ENCODE measurements at regions not wholly inside any gene's neighbourhood (a gene's known extent, or its start where the extent isn't known, plus 50 kb on each side); places are given as distances from the start of the nearest gene placed in this dataset.

DNA sequence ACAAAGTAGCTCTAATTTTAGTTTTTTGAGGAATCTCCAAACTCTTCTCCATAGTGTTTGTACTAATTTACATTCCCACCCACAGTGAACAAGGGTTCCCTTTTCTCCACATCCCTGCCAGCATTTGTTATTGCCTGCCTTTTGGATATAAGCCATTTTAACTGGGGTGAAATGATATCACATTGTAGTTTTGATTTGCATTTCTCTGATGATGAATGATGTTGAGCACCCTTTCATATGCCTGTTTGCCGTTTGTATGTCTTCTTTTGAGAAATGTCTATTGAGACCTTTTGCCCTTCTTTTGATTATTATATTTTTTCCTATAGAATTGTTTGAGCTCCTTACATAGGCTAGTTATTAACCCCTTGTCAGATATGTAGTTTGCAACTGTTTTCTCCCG lies 239.9 kb upstream of the TPM1 start:
- DNase-seq (ENCODE audit: low read depth): no peak

- no peak for DNase-seq (ENCODE audit: low read depth)
These were observed 238.6 kb upstream of the TPM1 start for GRCh38 chr15:62803856-62804400.

- DNase-seq (ENCODE audit: low read depth): no peak
These were observed 237.0 kb upstream of the TPM1 start for GRCh38 chr15:62805502-62805901.

DNA sequence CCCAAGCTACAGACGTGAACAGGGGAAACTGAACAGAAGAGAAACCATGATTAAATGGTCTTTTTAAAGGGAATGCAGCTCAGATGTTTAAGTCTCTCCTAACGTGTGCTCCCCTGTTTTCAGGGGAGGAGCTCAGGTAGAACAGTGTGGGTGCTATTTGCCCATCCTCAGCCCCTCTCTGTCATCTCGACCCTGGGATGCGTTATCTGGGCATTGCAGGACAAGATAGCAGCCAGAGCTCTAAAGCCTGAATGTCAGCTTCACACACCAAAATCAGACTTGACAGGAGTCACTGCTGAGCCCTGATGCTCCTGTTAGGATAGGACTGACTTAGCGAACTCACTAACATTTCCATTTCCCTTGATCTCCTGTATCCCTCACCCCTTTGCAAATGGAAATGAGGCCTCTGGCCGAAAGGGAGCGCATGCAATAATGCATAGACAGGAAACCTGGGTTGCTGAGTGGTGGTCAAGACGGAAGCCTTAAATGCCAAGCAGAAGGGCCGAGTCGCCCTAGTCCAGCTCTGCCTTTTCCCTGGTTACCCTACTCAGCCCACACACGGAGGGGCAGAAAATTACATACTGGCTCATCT lies 234.9 kb upstream of the TPM1 start:
- DNase-seq (ENCODE audit: low read depth): no peak

- peak; percentile 32 for DNase-seq (ENCODE audit: low read depth)
These were observed 233.2 kb upstream of the TPM1 start for GRCh38 chr15:62809115-62809967.

GRCh38 chr15:62809968-62810260 lies 232.6 kb upstream of the TPM1 start:
- no peak for DNase-seq (ENCODE audit: low read depth)

DNA sequence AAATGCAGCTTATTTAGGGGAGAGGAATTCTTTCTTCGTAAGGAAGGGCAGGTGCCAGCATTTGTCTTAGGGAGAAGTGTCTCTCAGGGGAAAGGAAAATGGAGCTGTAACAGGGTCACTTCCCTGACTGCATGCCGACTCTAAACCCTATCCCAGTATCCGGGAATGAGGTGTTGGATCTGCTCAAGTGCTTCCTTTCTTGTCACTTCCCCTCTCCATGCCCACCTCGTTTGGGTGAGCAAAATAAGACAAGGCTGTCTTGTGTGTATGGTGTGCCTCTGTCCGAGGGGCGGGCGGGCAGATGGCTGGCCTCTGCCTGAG lies 230.1 kb upstream of the TPM1 start:
- no peak for DNase-seq (ENCODE audit: low read depth)

- no peak for DNase-seq (ENCODE audit: low read depth)
These were observed 226.0 kb upstream of the TPM1 start for GRCh38 chr15:62816342-62817069.

- peak; percentile 11 for DNase-seq (ENCODE audit: low read depth)
These were observed 223.9 kb upstream of the TPM1 start for GRCh38 chr15:62818691-62819090.

DNA sequence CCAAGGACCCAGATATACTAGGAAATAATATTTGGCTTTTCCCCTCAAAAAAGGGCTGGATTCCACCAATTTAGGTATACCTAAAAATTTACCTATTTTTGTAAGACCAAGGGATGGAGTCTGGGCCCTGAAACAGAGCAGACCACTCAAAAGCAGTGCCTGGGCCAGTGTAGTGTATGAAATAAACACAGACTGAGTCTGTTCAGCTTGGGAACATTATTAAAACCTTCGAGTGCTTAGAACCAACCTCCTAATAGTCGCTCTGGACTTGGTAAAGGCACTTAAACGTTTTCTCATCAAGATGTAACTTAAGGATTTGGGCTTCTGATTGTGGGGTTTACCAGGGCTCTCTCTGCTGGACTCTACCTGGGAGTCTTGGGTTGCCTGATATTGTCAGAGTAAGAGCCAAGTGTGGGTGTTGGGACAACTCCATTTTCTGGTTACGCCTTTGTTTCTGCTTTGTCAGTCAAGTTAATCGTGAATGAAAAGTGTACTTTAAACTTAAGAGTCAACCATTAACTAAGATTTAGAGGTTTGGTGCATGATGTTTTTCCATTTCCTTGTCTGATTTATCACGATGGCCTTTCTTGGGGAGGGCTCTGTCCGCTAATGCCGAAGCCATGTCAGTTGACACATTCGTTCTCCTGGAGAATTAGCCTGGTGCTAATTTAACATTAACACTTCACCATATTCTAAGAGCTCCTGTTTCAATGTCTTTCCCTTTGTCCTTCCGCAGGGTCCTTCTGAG lies 221.0 kb upstream of the TPM1 start:
- no peak for DNase-seq (ENCODE audit: low read depth)

DNA sequence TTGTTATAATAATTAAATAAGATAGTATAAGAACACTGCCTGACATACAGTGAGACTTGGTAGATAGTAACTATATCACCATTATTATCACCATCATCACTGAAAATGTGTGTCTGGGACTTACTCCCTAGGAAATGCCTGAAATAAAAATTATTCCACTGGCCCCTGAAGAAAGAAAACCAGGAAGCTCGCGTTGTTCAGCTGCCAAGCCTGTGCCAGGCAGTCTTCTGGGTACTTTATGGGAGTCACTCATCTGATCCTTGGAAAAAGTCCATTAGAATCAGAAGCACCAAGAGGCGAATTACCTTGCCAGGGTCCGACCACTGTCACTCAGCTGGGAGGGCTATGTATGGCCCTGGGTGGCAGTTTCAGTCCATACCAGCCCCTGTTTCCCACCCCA lies 220.3 kb upstream of the TPM1 start:
- DNase-seq (ENCODE audit: low read depth): no peak

DNA sequence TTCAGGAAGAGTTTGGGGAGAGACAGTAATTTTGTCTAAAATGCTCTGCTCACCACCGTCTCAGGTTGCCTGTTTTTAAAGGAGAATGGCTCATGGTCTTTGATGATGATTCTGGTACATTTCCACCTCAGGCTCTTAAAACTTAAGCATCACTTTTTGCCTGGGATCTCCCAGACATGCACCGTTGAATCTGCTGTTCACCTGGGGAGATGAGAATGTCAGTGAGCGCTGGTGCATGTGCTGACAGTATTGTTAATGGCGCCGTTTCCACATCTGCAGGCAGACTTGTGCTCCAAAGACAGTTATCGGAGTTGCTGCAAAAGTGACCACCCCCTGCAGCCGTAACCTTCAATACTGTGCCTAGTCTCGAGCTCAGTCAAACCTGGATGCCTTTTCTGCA lies 219.0 kb upstream of the TPM1 start:
- DNase-seq (ENCODE audit: low read depth): no peak

DNA sequence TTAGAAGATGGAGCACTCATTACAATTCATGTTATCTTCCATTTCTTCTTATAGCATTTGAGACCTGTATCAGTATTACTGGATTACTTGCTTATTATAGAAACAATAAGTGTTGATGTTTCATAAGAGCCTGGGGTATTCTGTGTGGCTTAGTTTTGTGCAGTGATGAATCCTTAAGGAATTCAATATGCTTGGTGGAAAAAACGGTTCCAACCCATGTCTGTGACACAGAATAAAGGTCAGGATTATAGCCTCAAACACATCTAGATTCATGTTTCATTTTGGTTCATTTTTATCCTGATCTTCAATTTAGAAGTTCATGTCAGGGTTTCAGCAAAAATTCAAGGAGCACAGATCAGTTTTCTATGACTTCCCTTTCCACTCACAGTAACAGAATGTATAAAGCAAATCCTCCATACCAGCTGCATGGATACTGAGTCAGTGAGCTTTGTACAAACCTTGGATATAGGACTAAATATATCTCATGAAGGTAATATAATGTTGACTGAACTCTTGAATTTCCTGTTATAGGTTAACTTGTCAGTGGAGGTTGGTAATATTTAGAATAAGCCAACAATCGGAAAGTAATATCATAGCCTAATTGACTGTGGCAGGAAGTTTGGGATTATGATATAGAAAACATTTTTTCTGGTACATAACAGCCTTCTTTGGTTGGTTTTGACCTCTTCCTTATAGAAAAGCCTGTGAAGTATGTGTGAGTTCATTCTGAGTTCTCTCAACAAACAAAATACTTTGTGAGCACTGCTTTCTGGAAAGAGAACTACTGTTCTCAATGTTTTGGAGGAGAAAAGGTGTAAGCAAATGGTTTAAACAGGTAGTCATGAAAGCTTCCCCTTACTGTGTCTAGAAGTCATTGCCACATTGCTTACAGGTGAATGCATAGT lies 218.2 kb upstream of the TPM1 start:
- peak; percentile 53 for DNase-seq (ENCODE audit: low read depth)

GRCh38 chr15:62825191-62825590 lies 217.4 kb upstream of the TPM1 start:
- no peak for DNase-seq (ENCODE audit: low read depth)

DNA sequence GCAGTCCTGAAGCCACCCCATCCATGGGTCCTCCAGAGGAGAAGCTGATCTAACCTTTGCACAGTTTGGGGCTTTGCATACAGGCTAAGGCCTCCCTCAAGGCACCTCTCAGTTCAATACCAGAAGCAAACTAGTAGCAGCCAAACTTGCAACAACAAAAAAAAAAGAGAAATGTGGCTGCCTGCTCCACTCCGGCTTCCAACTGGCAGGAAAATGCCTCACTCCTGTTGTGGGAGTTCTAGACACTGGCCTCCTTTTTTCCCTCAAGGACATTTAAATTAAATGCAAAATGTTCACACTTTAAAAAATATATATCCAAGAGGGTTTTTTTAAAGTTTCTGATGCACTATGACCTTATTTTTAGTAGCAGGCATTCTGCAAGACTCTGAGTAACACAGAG lies 216.0 kb upstream of the TPM1 start:
- no peak for DNase-seq (ENCODE audit: low read depth)

DNA sequence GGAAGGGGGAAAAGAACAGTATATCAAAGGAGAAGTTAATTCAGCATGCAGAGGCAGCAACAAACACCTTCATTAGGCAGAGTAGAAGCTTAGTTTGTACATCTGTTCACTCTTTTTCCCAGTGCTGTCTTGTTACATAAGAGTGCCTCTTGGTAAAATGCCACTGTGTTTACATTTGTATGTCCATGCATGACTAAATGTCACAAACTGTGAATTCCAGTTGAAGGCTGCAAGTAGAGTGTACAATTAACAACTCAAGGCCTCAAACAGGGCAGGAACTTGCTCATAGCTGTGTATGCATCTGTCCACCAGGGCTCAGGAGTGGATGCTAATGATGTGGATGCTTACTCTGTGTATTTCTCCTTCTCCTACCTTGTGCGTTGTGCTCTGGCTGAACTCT lies 214.2 kb upstream of the TPM1 start:
- DNase-seq (ENCODE audit: low read depth): no peak

DNA sequence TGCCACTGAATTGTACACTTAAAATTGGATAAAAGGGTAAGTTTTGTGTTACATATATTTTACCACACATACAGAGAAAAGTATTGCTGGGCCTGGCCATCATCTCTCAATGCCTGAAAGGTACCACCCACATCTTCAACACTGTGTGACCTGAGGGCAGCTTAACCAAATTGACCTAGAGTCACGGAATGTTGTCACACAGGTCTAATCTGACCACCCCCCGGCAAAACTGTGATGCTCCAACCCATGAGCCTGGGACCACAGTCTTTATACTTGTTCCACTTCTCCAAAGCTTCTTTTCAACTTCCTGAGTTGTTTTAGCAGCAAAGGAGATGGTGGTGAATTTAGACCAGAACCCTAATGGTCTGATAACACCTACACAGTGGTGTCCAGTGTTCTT lies 210.3 kb upstream of the TPM1 start:
- no peak for DNase-seq (ENCODE audit: low read depth)

- DNase-seq (ENCODE audit: low read depth): no peak
These were observed 208.9 kb upstream of the TPM1 start for GRCh38 chr15:62833646-62834045.

GRCh38 chr15:62834686-62835329 lies 207.7 kb upstream of the TPM1 start:
- no peak for DNase-seq (ENCODE audit: low read depth)

DNA sequence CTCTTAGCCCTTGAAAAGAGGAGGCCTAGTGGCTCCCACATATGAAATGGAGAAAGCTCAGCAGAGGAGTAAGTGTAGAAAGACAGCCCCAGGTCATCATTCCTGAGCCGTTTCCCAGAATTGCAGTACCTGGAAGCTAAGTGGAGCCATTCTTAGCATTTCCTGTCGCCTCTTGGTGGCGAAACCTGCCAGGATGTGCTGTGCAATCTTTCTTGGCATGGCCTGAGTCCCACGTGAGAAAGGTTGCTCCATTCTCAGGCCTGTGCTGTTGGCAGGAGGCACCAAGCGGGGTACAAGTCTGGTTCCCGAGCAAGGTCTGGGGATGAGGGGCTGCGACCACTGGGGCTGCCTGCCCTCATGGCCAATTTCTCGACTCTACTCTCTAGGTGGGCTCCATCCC lies 207.2 kb upstream of the TPM1 start:
- no peak for DNase-seq (ENCODE audit: low read depth)

DNA sequence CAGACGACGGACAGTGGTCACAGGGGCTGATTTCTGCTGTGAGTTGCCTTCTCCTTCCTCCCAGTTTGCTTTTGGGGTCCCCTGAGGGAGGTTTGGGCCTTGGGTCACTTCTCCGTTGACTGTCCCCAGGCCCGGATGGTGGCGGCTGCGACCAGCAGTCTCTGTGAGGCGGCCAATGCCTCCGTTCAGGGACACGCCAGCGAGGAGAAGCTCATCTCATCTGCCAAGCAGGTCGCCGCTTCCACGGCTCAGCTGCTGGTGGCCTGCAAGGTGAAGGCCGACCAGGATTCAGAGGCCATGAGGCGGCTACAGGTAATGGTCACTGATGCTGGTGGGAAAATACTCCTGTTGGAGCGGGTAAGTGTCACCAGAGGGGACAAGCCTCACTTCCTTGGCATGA lies 206.8 kb upstream of the TPM1 start:
- DNase-seq (ENCODE audit: low read depth): no peak

Data from stromal cell of bone marrow (primary cell).